Left ventricle myocardium inferior (tissue), 1 donor: ENCODE measurements at regions not wholly inside any gene's neighbourhood (a gene's known extent, or its start where the extent isn't known, plus 50 kb on each side); places are given as distances from the start of the nearest gene placed in this dataset.

Experiments used
- DNase-seq: peaks from one replicate; pipeline ENCODE4 v3.0.0-alpha.2; 2020
- H3K27ac ChIP-seq: fragments of 200-600 bp; replicated peaks from 2 replicates; pipeline ENCODE4 v1.8.0; 2021
- H3K27me3 ChIP-seq: fragments of 200-600 bp; 2 replicates; pipeline ENCODE4 v1.8.0; 2021; ENCODE audit warnings: low read depth
- H3K36me3 ChIP-seq: fragments of 200-600 bp; 2 replicates; pipeline ENCODE4 v1.8.0; 2021
- H3K4me1 ChIP-seq: fragments of 200-600 bp; 2 replicates; pipeline ENCODE4 v1.8.0; 2021
- H3K4me3 ChIP-seq: fragments of 200-600 bp; 2 replicates; pipeline ENCODE4 v1.8.0; 2021; ENCODE audit warnings: mild to moderate bottlenecking, moderate library complexity
- H3K9me3 ChIP-seq: fragments of 200-600 bp; replicated peaks from 2 replicates; pipeline ENCODE4 v1.8.0; 2021
- intact Hi-C: fragments of 100-400 bp; cut with micrococcal nuclease; formaldehyde crosslinking; loops from one replicate; pipeline ENCODE4 v1.11.0; 2022
- TF ChIP-seq, protein P1 (sequence below): fragments of 200-600 bp; IDR thresholded peaks from 2 replicates; pipeline ENCODE4 v1.8.0; 2021; ENCODE audit warnings: antibody characterized with exemption, mild to moderate bottlenecking, borderline replicate concordance
- donor health status: DM: no; HTN: yes; CAD: no; lungs with severe emphysema.

DNA sequence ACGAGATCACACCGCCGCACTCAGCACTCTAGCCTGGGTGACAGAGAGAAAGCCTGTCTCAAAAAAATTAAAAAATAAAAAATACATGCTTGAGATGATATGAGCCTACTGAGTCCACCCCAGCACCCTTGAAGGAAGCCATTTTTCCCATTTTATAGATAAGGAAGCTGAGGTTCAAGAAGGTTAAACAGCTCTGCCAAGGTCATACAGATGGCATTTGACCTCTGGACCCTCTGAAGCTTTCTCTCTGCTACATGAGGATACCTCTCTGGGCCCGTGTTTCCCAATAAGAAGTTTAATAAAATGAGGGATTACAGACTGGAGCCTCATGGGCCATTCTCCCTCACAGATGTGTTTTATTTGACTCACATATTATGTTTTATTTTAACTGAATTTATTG is 53.9 kb upstream of the PNMA1 start:
- intact Hi-C loops, result no loop called here

DNA sequence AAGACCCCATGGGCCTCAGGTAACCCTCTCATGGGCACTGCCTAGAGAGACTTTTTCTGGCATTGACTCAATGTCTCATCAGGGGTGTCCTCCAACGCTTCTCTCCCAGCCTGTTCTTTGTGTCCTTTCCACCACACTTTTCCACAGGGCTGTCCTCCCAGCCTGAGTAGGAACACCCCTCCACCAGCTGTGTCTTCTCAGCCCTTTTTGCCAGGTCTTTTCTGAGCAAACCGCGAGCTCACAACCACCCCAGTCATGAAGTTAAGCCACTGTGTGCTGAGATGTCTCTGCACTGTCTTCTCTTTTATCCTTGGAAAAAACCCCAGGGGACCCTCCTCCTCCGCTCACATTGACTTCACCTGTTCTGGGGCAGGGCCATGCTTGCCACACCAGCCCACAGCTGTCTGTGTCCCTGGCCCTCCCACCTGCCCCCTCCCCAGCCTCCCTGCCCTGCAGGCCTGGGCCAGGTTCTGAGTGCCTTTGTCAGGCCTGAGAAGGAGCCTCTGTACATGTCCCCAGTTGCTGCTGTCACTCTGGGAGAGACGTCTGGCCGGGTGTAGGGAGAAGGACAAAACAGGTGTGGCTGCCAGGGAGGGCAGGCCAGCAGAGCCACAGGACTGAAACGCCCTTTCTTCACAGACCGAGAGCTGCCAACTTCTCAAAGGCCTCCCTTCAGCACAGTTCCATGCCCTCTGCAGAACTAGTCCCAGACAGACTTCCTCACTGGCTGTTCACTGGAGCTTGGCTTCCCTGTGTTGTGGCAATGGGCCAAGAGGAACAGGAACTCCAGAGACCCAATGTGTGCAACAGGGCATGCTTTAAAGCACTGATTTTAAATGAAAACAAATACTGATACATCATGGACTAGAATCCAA is 50.5 kb upstream of the PNMA1 start:
- TF ChIP-seq, protein P1, sequence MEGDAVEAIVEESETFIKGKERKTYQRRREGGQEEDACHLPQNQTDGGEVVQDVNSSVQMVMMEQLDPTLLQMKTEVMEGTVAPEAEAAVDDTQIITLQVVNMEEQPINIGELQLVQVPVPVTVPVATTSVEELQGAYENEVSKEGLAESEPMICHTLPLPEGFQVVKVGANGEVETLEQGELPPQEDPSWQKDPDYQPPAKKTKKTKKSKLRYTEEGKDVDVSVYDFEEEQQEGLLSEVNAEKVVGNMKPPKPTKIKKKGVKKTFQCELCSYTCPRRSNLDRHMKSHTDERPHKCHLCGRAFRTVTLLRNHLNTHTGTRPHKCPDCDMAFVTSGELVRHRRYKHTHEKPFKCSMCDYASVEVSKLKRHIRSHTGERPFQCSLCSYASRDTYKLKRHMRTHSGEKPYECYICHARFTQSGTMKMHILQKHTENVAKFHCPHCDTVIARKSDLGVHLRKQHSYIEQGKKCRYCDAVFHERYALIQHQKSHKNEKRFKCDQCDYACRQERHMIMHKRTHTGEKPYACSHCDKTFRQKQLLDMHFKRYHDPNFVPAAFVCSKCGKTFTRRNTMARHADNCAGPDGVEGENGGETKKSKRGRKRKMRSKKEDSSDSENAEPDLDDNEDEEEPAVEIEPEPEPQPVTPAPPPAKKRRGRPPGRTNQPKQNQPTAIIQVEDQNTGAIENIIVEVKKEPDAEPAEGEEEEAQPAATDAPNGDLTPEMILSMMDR, result no peak
- Histone ChIP-seq H3K4me1 (peaks cover 96% of the 10 kb centered on the region), H3K4me3 (peak overlapping the region; percentile 5)

More for the DNA sequence above, 53.9 kb upstream of the PNMA1 start:
- no peaks in the 10 kb centered on the region for H3K9me3 ChIP-seq
- H3K27me3 ChIP-seq, result no peaks in the 10 kb centered on the region
- DNase-seq, result no peak
- no peak overlapping the region for H3K4me3 ChIP-seq
- H3K4me1 ChIP-seq, result peaks cover 98% of the 10 kb centered on the region
- peak overlapping the region; percentile 34 for H3K27ac ChIP-seq
- TF ChIP-seq, protein P1, result no peak
- H3K36me3 ChIP-seq, result no peaks in the 10 kb centered on the region

More for the DNA sequence above, 50.5 kb upstream of the PNMA1 start:
- Histone ChIP-seq H3K27ac (peak overlapping the region; percentile 100), H3K36me3 (no peaks in the 10 kb centered on the region), H3K9me3 (no peaks in the 10 kb centered on the region), H3K27me3 (no peaks in the 10 kb centered on the region)
- DNase-seq, result peak; percentile 64
- intact Hi-C loops, result no loop called here
